Fibroblast of mammary gland (primary cell): ENCODE measurements at regions not wholly inside any gene's neighbourhood (a gene's known extent, or its start where the extent isn't known, plus 50 kb on each side); places are given as distances from the start of the nearest gene placed in this dataset.

Experiments used
- DNase-seq: peaks from one replicate; pipeline ENCODE4 v3.0.0-alpha.2; 2010; ENCODE audit warnings: low read depth
- H3K4me3 ChIP-seq: 2 replicates; pipeline ENCODE4 v1.5.1; 2011; ENCODE audit warnings: low read depth, mild to moderate bottlenecking, low read length, moderate library complexity; ENCODE audit not compliant: control insufficient read depth
- TF ChIP-seq, protein P1 (sequence below): conservative IDR thresholded peaks from 2 replicates; pipeline ENCODE4 v1.5.1; 2011; ENCODE audit warnings: low read depth, low read length, inconsistent platforms; ENCODE audit not compliant: control insufficient read depth, insufficient read depth

DNA sequence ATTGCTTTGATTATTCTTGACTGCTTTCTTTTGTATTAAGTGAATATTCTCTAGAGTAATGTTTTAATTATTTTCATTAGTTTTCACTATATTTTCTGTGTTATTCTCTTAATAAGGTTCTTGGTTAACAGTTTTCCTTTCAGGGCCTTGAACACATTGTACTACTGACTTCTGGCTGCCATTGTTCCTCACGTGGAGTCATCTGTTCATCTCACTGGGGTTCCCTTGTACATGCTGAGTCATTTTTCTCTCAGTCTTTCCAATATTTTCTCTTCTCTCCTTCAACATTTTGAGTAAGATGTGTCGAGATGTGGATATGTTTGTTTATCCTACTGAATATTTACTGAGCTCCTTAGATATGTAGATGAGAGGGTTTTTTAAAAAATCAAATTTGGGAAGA lies 400.7 kb downstream of the TCERG1L start:
- no peak overlapping the region for H3K4me3 ChIP-seq
- TF ChIP-seq, protein P1, sequence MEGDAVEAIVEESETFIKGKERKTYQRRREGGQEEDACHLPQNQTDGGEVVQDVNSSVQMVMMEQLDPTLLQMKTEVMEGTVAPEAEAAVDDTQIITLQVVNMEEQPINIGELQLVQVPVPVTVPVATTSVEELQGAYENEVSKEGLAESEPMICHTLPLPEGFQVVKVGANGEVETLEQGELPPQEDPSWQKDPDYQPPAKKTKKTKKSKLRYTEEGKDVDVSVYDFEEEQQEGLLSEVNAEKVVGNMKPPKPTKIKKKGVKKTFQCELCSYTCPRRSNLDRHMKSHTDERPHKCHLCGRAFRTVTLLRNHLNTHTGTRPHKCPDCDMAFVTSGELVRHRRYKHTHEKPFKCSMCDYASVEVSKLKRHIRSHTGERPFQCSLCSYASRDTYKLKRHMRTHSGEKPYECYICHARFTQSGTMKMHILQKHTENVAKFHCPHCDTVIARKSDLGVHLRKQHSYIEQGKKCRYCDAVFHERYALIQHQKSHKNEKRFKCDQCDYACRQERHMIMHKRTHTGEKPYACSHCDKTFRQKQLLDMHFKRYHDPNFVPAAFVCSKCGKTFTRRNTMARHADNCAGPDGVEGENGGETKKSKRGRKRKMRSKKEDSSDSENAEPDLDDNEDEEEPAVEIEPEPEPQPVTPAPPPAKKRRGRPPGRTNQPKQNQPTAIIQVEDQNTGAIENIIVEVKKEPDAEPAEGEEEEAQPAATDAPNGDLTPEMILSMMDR, result no peak
- no peak for DNase-seq

DNA sequence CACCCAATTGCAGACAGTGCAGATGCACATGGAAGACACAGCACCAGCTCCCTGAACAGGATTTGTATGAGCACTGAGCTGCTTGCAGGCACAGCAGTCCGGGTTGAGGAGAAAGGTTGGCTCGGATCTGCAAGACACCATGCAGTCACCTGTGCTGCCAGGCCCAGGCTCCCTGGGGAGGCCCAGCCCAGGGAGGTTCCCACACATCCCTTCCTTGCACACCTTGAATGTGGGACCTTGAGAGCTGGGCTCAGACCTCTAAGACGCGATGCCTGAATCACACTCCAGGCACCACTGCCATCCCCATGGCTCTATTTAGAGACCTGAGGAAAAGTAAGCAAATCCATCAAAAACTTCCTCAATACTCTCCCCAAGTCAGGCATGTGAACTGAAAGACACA lies 397.7 kb downstream of the TCERG1L start:
- TF ChIP-seq, protein P1, result no peak
- no peak for DNase-seq
- H3K4me3 ChIP-seq, result no peak overlapping the region

DNA sequence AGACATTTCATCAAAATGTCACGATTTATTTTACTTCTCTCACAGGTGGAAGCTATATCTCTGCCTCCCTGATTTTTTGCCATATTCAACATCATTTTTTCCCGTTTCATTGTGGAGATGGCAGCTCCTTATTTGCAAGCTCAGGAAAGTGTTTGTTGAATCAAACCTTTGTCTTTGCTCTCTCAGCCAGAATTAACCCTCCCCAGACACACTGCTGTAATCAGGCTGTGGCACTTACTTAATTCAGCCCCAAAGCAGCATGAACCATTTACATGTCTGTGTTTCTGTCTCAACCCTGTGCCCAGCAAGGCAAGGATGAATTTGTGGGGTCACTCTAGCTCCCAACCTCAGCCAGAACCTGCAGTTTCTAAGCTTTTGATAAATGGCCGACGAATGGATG lies 397.2 kb downstream of the TCERG1L start:
- H3K4me3 ChIP-seq, result no peak overlapping the region
- TF ChIP-seq, protein P1, result no peak
- no peak for DNase-seq

DNA sequence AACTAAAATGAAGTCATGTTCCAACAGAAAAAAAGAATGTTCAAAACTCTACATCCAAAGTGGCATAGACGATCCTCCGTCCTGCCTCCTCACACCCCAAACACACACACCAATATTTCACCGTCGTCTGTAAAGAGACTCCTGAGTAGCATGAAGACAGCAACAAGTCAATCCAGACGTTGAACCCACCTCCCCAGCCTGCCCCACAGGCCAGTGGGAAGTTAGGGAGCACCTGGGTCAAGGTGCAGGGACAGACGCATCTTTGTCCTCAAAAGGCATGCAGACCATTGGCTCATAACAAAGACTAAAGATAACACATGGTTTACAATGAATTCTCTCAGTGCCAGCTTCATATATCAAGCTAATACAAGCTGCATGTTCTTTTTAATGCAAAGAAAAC lies 396.5 kb downstream of the TCERG1L start:
- TF ChIP-seq, protein P1, result no peak
- H3K4me3 ChIP-seq, result no peak overlapping the region
- DNase-seq, result no peak

DNA sequence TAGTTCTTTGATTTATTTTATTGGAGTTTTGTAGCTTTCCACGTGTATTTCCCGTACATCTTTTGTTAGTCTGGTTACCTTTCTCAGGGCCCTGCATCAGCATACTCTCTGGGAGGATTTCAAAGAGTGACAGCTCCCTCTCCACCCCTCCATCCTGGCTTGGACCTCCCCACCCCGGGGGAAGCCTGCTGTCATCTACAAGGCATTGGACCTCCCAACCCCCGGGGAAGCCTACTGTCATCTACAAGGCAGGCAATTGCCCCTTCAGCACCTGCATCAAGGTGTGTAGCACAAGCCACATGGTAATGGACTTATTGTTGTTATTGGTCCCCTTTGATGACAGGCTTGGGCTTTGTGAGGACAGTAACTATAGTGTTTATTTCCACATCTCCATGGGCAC lies 390.1 kb downstream of the TCERG1L start:
- TF ChIP-seq, protein P1, result no peak
- no peak overlapping the region for H3K4me3 ChIP-seq
- DNase-seq, result no peak

DNA sequence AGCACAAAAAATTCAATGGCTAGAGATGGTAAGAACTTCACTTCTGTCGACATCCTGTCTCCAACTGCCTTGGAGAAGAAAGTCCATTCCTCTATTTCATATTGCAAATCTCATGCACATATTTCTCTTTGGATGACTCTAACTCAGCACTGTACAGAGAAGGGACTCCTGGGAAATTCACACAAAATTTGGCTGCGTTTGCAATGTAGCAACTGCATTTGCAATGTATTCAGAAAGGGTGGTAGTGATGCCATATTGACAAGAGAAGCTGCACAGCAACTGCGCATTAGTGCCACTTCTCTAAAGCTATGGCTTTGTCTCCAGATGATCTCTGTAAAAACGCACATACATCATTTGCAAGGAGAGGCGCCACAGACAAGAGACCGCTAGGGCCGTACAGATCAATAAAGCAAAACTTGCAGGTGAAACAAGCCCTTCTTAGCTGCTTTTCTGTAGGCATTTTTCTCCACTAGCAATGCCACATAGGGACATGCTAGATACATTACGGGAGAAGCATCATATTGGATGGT lies 389.5 kb downstream of the TCERG1L start:
- TF ChIP-seq, protein P1, result no peak
- no peak overlapping the region for H3K4me3 ChIP-seq
- DNase-seq, result no peak

DNA sequence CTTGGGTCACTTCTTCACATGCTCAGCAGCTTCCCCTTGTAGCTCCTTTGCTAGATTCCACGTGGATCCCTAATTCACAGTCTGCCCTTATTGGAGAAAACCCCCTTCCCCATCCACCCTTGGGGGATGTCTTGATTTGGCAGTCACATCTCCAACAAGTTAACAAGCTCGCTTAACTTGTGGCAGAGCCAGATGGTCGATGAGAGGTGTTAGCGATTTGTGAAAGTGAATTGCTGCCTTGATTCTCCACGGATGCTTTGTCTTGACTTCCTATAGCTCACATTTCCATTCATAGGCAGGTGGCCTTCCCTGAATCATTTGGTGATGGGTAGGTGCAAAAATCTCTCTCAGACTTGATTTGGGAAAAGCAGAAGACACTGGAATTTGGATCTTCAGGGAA lies 387.9 kb downstream of the TCERG1L start:
- DNase-seq, result no peak
- TF ChIP-seq, protein P1, result no peak
- no peak overlapping the region for H3K4me3 ChIP-seq
